ENCODE measurements at regions not wholly inside any gene's neighbourhood (a gene's known extent, or its start where the extent isn't known, plus 50 kb on each side); places are given as distances from the start of the nearest gene placed in this dataset.

- no peak overlapping the region for H3K4me3 Mint-ChIP-seq
- DNase-seq, result no peak
- TF ChIP-seq, protein P1, sequence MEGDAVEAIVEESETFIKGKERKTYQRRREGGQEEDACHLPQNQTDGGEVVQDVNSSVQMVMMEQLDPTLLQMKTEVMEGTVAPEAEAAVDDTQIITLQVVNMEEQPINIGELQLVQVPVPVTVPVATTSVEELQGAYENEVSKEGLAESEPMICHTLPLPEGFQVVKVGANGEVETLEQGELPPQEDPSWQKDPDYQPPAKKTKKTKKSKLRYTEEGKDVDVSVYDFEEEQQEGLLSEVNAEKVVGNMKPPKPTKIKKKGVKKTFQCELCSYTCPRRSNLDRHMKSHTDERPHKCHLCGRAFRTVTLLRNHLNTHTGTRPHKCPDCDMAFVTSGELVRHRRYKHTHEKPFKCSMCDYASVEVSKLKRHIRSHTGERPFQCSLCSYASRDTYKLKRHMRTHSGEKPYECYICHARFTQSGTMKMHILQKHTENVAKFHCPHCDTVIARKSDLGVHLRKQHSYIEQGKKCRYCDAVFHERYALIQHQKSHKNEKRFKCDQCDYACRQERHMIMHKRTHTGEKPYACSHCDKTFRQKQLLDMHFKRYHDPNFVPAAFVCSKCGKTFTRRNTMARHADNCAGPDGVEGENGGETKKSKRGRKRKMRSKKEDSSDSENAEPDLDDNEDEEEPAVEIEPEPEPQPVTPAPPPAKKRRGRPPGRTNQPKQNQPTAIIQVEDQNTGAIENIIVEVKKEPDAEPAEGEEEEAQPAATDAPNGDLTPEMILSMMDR (IDR thresholded peaks at IDR 0.05), result no peak
- peaks cover 22% of the 10 kb centered on the region for H3K9me3 Mint-ChIP-seq
- no peaks in the 10 kb centered on the region for H3K4me1 Mint-ChIP-seq (ENCODE audit: low read depth)
- H3K27ac Mint-ChIP-seq, result no peak overlapping the region
- peaks cover 16% of the 10 kb centered on the region for H3K36me3 Mint-ChIP-seq (ENCODE audit: low read depth)
- peaks cover 7% of the 10 kb centered on the region for H3K27me3 Mint-ChIP-seq (ENCODE audit: insufficient read depth)
Measured at GRCh38 chr7:73966062-73966940, 61.7 kb upstream of the ELN start.

- H3K4me1 Mint-ChIP-seq (ENCODE audit: low read depth), result no peaks in the 10 kb centered on the region
- TF ChIP-seq, protein P1 (IDR thresholded peaks at IDR 0.05), result no peak
- no peak overlapping the region for H3K4me3 Mint-ChIP-seq
- H3K27me3 Mint-ChIP-seq (ENCODE audit: insufficient read depth), result peaks cover 8% of the 10 kb centered on the region
- H3K9me3 Mint-ChIP-seq, result peaks cover 22% of the 10 kb centered on the region
- no peak for DNase-seq
- H3K36me3 Mint-ChIP-seq (ENCODE audit: low read depth), result peaks cover 16% of the 10 kb centered on the region
- H3K27ac Mint-ChIP-seq, result no peak overlapping the region
Measured at GRCh38 chr7:73966941-73967831, 60.8 kb upstream of the ELN start.

- TF ChIP-seq, protein P1 (IDR thresholded peaks at IDR 0.05), result no peak
- no peak overlapping the region for H3K4me3 Mint-ChIP-seq
- no peak overlapping the region for H3K27ac Mint-ChIP-seq
- no peak for DNase-seq
- H3K27me3 Mint-ChIP-seq (ENCODE audit: insufficient read depth), result peaks cover 8% of the 10 kb centered on the region
- H3K36me3 Mint-ChIP-seq (ENCODE audit: low read depth), result peaks cover 16% of the 10 kb centered on the region
- H3K4me1 Mint-ChIP-seq (ENCODE audit: low read depth), result no peaks in the 10 kb centered on the region
- H3K9me3 Mint-ChIP-seq, result peaks cover 17% of the 10 kb centered on the region
Measured at GRCh38 chr7:73967832-73968290, 60.1 kb upstream of the ELN start.

DNA sequence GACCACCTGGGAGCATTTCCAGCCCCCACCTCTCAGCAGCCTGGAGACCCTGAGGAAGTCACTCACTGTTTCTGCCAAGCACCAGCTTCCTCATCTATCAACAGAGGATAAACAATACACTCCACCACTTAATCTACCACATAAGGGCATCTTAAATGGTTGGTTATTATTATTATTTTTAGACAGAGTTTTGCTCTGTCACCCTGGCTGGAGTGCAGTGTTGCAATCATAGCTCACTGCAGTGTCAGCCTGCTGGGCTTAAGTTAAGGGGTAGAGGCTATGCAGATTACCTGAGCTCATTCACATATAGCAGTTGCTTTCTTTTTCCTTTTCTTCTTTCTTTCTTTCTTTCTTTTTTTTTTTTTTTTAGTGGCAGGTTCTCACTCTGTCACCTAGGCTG, 59.5 kb upstream of the ELN start:
- Mint-ChIP-seq H3K36me3 (ENCODE audit: low read depth) (peaks cover 11% of the 10 kb centered on the region), H3K9me3 (peaks cover 11% of the 10 kb centered on the region), H3K27me3 (ENCODE audit: insufficient read depth) (peaks cover 8% of the 10 kb centered on the region), H3K27ac (no peak overlapping the region), H3K4me3 (no peak overlapping the region), H3K4me1 (ENCODE audit: low read depth) (no peaks in the 10 kb centered on the region)
- DNase-seq, result no peak
- TF ChIP-seq, protein P1 (IDR thresholded peaks at IDR 0.05), result no peak

DNA sequence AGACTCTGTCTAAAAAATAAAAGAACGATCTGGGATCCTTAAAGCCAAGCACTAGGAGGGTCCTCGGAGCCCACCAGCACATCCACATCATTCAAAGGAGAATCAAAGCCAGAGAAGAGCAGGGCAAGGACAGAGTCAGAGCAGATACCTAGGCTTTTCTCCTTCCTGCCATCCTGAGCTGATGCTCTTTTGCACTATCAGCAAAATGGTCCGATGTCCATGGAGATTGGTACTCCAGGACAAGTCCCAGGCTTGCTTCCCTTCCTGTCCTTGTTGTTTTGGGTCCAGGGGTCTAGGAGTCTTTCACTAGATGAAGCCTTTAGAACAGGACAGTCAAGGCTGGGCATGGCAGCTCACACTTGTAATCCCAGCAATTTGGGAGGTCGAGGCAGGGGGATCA, 58.0 kb upstream of the ELN start:
- Mint-ChIP-seq H3K9me3 (no peaks in the 10 kb centered on the region), H3K27me3 (ENCODE audit: insufficient read depth) (peaks cover 8% of the 10 kb centered on the region), H3K36me3 (ENCODE audit: low read depth) (no peaks in the 10 kb centered on the region), H3K27ac (no peak overlapping the region), H3K4me1 (ENCODE audit: low read depth) (no peaks in the 10 kb centered on the region), H3K4me3 (no peak overlapping the region)
- TF ChIP-seq, protein P1 (IDR thresholded peaks at IDR 0.05), result no peak
- DNase-seq, result no peak

Measured in HFFc6 (cell line).